ENCODE measurements at regions not wholly inside any gene's neighbourhood (a gene's known extent, or its start where the extent isn't known, plus 50 kb on each side); places are given as distances from the start of the nearest gene placed in this dataset.

DNA sequence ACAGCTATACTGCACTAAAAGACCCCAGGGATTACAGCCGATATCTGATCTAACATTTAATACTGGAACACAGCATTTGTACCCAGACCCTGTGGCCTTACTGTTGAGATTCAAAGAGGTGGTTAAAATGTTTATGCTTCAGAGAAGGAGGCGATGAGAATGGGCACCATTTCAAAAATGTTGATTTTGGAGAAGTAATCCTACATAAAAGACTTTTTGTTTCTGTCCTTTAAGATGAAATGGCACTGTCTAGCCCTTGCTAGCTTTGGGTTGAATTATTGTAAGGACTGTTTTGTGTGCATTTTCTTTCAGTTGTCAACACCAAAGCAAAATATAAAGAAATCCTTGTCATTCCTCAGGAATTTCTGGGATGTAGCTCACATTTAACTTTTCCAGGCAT, 288.5 kb upstream of the ANKH start:
- TF ChIP-seq POLR2A (IDR thresholded peaks at IDR 0.05), result no peak
- TF ChIP-seq, protein P1, sequence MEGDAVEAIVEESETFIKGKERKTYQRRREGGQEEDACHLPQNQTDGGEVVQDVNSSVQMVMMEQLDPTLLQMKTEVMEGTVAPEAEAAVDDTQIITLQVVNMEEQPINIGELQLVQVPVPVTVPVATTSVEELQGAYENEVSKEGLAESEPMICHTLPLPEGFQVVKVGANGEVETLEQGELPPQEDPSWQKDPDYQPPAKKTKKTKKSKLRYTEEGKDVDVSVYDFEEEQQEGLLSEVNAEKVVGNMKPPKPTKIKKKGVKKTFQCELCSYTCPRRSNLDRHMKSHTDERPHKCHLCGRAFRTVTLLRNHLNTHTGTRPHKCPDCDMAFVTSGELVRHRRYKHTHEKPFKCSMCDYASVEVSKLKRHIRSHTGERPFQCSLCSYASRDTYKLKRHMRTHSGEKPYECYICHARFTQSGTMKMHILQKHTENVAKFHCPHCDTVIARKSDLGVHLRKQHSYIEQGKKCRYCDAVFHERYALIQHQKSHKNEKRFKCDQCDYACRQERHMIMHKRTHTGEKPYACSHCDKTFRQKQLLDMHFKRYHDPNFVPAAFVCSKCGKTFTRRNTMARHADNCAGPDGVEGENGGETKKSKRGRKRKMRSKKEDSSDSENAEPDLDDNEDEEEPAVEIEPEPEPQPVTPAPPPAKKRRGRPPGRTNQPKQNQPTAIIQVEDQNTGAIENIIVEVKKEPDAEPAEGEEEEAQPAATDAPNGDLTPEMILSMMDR (IDR thresholded peaks at IDR 0.05), result no peak

All from vagina (tissue), 2 donors.